ENCODE measurements at regions not wholly inside any gene's neighbourhood (a gene's known extent, or its start where the extent isn't known, plus 50 kb on each side); places are given as distances from the start of the nearest gene placed in this dataset.

GRCh38 chr6:81401970-81402690 is 350.4 kb downstream of the TENT5A start:
- no peak overlapping the region for H3K9ac ChIP-seq
- no peaks in the 10 kb centered on the region for H3K36me3 ChIP-seq (ENCODE audit: low read depth)
- H3K9me2 ChIP-seq (ENCODE audit: insufficient read depth), result no peaks in the 10 kb centered on the region
- peak; percentile 65 for DNase-seq
- H3K27ac ChIP-seq, result no peak overlapping the region; the same call in 1 of the 2 replicates
- H3K4me1 ChIP-seq (ENCODE audit: insufficient read depth), result peaks cover 14% of the 10 kb centered on the region
- TF ChIP-seq EZH2 (IDR thresholded peaks at IDR 0.05; ENCODE audit: insufficient read depth, poor library complexity, severe bottlenecking), result no peak
- TF ChIP-seq EZH2phosphoT487 (IDR thresholded peaks at IDR 0.05; ENCODE audit: insufficient read depth, low read depth), result no peak
- peaks cover 8% of the 10 kb centered on the region; the same call in 1 of the 2 replicates for H3F3A ChIP-seq (ENCODE audit: insufficient read depth)
- no peaks in the 10 kb centered on the region for H3K27me3 ChIP-seq (replicated peaks; ENCODE audit: insufficient read depth)
- peak overlapping the region; percentile 45 for H3K4me2 ChIP-seq (ENCODE audit: unreplicated experiment)
- no peak overlapping the region for H3K4me3 ChIP-seq
- WGBS, 2 experiments (ENCODE audit: low coverage in 1 of 2, low lambda C conversion rate in 2 of 2, missing lambda C conversion rate in 2 of 2), result 38 to 56% methylated on average over 3 of the region's 3 CpGs
- H2AFZ ChIP-seq, result no peak overlapping the region
- H3K9me3 ChIP-seq (ENCODE audit: low read depth), result no peaks in the 10 kb centered on the region
- no peaks in the 10 kb centered on the region for H4K20me1 ChIP-seq (ENCODE audit: insufficient read depth)
- in situ Hi-C loops (cut with MboI), result no loop called here
- no peaks in the 10 kb centered on the region for H3K79me2 ChIP-seq (ENCODE audit: insufficient read depth)

DNA sequence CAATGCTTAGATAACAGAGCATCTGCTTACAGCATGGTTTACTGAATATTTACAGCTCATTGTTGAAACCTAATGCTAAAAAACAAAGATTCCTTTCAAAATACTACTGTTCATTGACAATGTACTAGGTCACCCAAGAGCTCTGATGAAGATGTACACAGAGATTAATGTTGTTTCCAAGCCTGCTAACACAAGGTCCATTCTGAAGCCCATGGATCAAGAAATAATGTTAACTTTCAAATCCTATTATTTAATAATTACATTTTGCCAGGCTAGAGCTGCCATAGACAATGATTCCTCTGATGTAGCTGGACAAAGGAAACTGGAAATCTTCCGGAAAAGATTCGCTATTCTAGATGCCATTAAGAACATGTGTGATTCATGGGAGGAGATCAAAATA is 355.6 kb downstream of the TENT5A start:
- Histone ChIP-seq H3K9me3 (ENCODE audit: low read depth) (no peaks in the 10 kb centered on the region), H3K4me2 (ENCODE audit: unreplicated experiment) (no peak overlapping the region), H3F3A (ENCODE audit: insufficient read depth) (0 out of 2 replicates have a peak, but pooled peaks cover 4% of the 10 kb centered on the region), H3K36me3 (ENCODE audit: low read depth) (no peaks in the 10 kb centered on the region), H3K27me3 (replicated peaks; ENCODE audit: insufficient read depth) (no peaks in the 10 kb centered on the region), H3K4me1 (ENCODE audit: insufficient read depth) (peaks cover 5% of the 10 kb centered on the region), H3K9ac (no peak overlapping the region), H3K79me2 (ENCODE audit: insufficient read depth) (no peaks in the 10 kb centered on the region), H3K9me2 (ENCODE audit: insufficient read depth) (no peaks in the 10 kb centered on the region), H4K20me1 (ENCODE audit: insufficient read depth) (no peaks in the 10 kb centered on the region), H3K4me3 (no peak overlapping the region), H2AFZ (no peak overlapping the region), H3K27ac (no peak overlapping the region)
- DNase-seq, result no peak
- TF ChIP-seq EZH2 (IDR thresholded peaks at IDR 0.05; ENCODE audit: insufficient read depth, poor library complexity, severe bottlenecking), result no peak
- TF ChIP-seq EZH2phosphoT487 (IDR thresholded peaks at IDR 0.05; ENCODE audit: insufficient read depth, low read depth), result no peak
- in situ Hi-C loops (cut with MboI), result no loop called here
- 96 to 100% methylated on average over 2 of the region's 2 CpGs for WGBS, 2 experiments (ENCODE audit: low coverage in 1 of 2, low lambda C conversion rate in 2 of 2, missing lambda C conversion rate in 2 of 2)

- Histone ChIP-seq H3K27ac (no peak overlapping the region), H3K79me2 (ENCODE audit: insufficient read depth) (no peaks in the 10 kb centered on the region), H3K27me3 (replicated peaks; ENCODE audit: insufficient read depth) (no peaks in the 10 kb centered on the region), H3K9me3 (ENCODE audit: low read depth) (no peaks in the 10 kb centered on the region), H4K20me1 (ENCODE audit: insufficient read depth) (no peaks in the 10 kb centered on the region), H3K9ac (no peak overlapping the region), H2AFZ (no peak overlapping the region), H3K4me2 (ENCODE audit: unreplicated experiment) (no peak overlapping the region), H3F3A (ENCODE audit: insufficient read depth) (no peaks in the 10 kb centered on the region; the same call in 1 of the 2 replicates), H3K36me3 (ENCODE audit: low read depth) (no peaks in the 10 kb centered on the region), H3K4me1 (ENCODE audit: insufficient read depth) (peaks cover 13% of the 10 kb centered on the region), H3K9me2 (ENCODE audit: insufficient read depth) (no peaks in the 10 kb centered on the region; the same call in 1 of the 2 replicates), H3K4me3 (no peak overlapping the region)
- no peak for TF ChIP-seq EZH2 (IDR thresholded peaks at IDR 0.05; ENCODE audit: insufficient read depth, poor library complexity, severe bottlenecking)
- TF ChIP-seq EZH2phosphoT487 (IDR thresholded peaks at IDR 0.05; ENCODE audit: insufficient read depth, low read depth), result no peak
- no peak for DNase-seq
- WGBS, 2 experiments (ENCODE audit: low coverage in 1 of 2, low lambda C conversion rate in 2 of 2, missing lambda C conversion rate in 2 of 2), result 90 to 100% methylated on average over 1 of the region's 1 CpG
- in situ Hi-C loops (cut with MboI), result no loop called here
Measured at GRCh38 chr6:81387163-81387562, 365.3 kb downstream of the TENT5A start.

DNA sequence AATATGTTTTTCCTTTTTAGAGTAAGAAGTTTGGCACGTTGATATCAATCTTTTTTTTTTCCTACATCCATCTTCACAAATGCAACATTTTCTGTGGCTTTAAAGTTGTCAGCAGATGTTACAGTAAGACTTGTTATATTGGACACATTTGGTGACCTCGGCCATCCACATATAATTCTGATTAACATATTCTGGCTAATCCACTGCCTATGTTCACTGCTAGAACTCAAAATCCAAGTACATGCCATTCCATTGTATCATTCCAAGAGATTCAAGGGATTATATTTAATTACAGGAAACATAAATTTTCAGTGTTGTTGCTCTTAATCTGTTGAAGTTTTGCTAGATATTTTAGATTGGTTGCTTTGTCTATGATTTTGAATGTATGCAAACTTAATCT is 367.6 kb downstream of the TENT5A start:
- Histone ChIP-seq H4K20me1 (ENCODE audit: insufficient read depth) (no peaks in the 10 kb centered on the region), H3K79me2 (ENCODE audit: insufficient read depth) (no peaks in the 10 kb centered on the region), H3K9me2 (ENCODE audit: insufficient read depth) (no peaks in the 10 kb centered on the region; the same call in 1 of the 2 replicates), H3K27ac (no peak overlapping the region), H2AFZ (no peak overlapping the region), H3K4me3 (no peak overlapping the region), H3K36me3 (ENCODE audit: low read depth) (no peaks in the 10 kb centered on the region), H3F3A (ENCODE audit: insufficient read depth) (no peaks in the 10 kb centered on the region; the same call in 1 of the 2 replicates), H3K4me1 (ENCODE audit: insufficient read depth) (peaks cover 13% of the 10 kb centered on the region), H3K4me2 (ENCODE audit: unreplicated experiment) (no peak overlapping the region), H3K9ac (no peak overlapping the region), H3K27me3 (replicated peaks; ENCODE audit: insufficient read depth) (no peaks in the 10 kb centered on the region), H3K9me3 (ENCODE audit: low read depth) (no peaks in the 10 kb centered on the region)
- in situ Hi-C loops (cut with MboI), result no loop called here
- 0 to 4% methylated on average over 2 of the region's 2 CpGs for WGBS, 2 experiments (ENCODE audit: low coverage in 1 of 2, low lambda C conversion rate in 2 of 2, missing lambda C conversion rate in 2 of 2)
- no peak for TF ChIP-seq EZH2 (IDR thresholded peaks at IDR 0.05; ENCODE audit: insufficient read depth, poor library complexity, severe bottlenecking)
- TF ChIP-seq EZH2phosphoT487 (IDR thresholded peaks at IDR 0.05; ENCODE audit: insufficient read depth, low read depth), result no peak
- peak; percentile 35 for DNase-seq

Data from GM23248 (cell line).